HEK293 (cell line): ENCODE measurements at regions not wholly inside any gene's neighbourhood (a gene's known extent, or its start where the extent isn't known, plus 50 kb on each side); places are given as distances from the start of the nearest gene placed in this dataset.

Source experiments
- CTCF ChIA-PET: fragments of 350-600 bp; formaldehyde crosslinking; extraction: SDS; loops from one replicate; lab custom pipeline; 2021; ENCODE audit warnings: antibody characterized with exemption; lab: Yijun Ruan, JAX
- POLR2A ChIA-PET: fragments of 300-600 bp; formaldehyde crosslinking; extraction: SDS; loops from one replicate; lab custom pipeline; 2020; ENCODE audit warnings: antibody characterized with exemption, inconsistent platforms; lab: Yijun Ruan, JAX
- H3K27ac ChIP-seq: fragments of 200-500 bp; sonication (Bioruptor generic); 2 replicates; pipeline ENCODE4 v1.5.1; 2014; ENCODE audit warnings: low read depth, low read length, control low read depth, inconsistent platforms; ENCODE audit errors: extremely low read depth
- H3K36me3 ChIP-seq, 2 experiments: fragments of 200-500 bp in 1 of 2; sonication (Bioruptor generic) in 1 of 2; 1 replicate in 1 of 2; 2 replicates in 1 of 2; pipeline ENCODE4 v1.5.1; 2014 to 2017; ENCODE audit warnings: inconsistent platforms in 2 of 2, low read length in 2 of 2; ENCODE audit not compliant: control insufficient read depth in 2 of 2, insufficient read depth in 1 of 2
- H3K4me1 ChIP-seq: fragments of 200-500 bp; sonication (Bioruptor generic); 2 replicates; pipeline ENCODE4 v1.5.1; 2014; ENCODE audit warnings: mild to moderate bottlenecking, low read length, inconsistent platforms; ENCODE audit not compliant: control insufficient read depth, insufficient read depth
- H3K4me3 ChIP-seq: 2 replicates; pipeline ENCODE4 v1.5.1; 2011; ENCODE audit warnings: low read depth, mild to moderate bottlenecking, control low read depth, low read length, moderate library complexity
- H3K9me3 ChIP-seq: fragments of 200-500 bp; sonication (Bioruptor generic); 2 replicates; pipeline ENCODE4 v1.5.1; 2014; ENCODE audit warnings: low read depth, low read length, inconsistent platforms; ENCODE audit not compliant: control insufficient read depth, insufficient read depth
- KLF8 ChIP-seq: fragments of 450-650 bp; formaldehyde crosslinking; IDR thresholded peaks from 2 replicates; pipeline ENCODE4 v1.5.1; 2016; ENCODE audit warnings: missing biosample characterization, missing genetic modification characterization
- PRDM1 ChIP-seq: fragments of 450-650 bp; formaldehyde crosslinking; IDR thresholded peaks from 2 replicates; pipeline ENCODE4; 2016; ENCODE audit warnings: missing biosample characterization, missing genetic modification characterization
- SETDB1 ChIP-seq: IDR thresholded peaks from one replicate; pipeline ENCODE4 v1.6.1; 2017; ENCODE audit warnings: mild to moderate bottlenecking, low read length, moderate library complexity, mixed read lengths; ENCODE audit not compliant: insufficient read length
- ZBTB1 ChIP-seq: fragments of 450-650 bp; formaldehyde crosslinking; IDR thresholded peaks from 2 replicates; pipeline ENCODE4 v1.5.1; 2016; ENCODE audit warnings: missing biosample characterization, missing genetic modification characterization
- ZNF211 ChIP-seq: fragments of 450-650 bp; formaldehyde crosslinking; IDR thresholded peaks from 2 replicates; pipeline ENCODE4 v1.5.1; 2016; ENCODE audit warnings: low read depth, missing biosample characterization, missing genetic modification characterization
- ZNF221 ChIP-seq: fragments of 450-650 bp; formaldehyde crosslinking; IDR thresholded peaks from 2 replicates; pipeline ENCODE4 v1.5.1; 2017; ENCODE audit warnings: missing biosample characterization, missing genetic modification characterization, borderline replicate concordance
- ZNF311 ChIP-seq: fragments of 450-650 bp; formaldehyde crosslinking; IDR thresholded peaks from 2 replicates; pipeline ENCODE4 v1.5.1; 2017; ENCODE audit warnings: missing biosample characterization, missing genetic modification characterization, borderline replicate concordance
- ZNF324 ChIP-seq: fragments of 450-650 bp; formaldehyde crosslinking; IDR thresholded peaks from 2 replicates; pipeline ENCODE4 v1.5.1; 2016; ENCODE audit warnings: missing biosample characterization, missing genetic modification characterization
- ZNF341 ChIP-seq: fragments of 450-650 bp; formaldehyde crosslinking; IDR thresholded peaks from 2 replicates; pipeline ENCODE4; 2016; ENCODE audit warnings: low read depth, missing biosample characterization, missing genetic modification characterization
- ZNF423 ChIP-seq: fragments of 450-650 bp; formaldehyde crosslinking; IDR thresholded peaks from 2 replicates; pipeline ENCODE4 v1.5.1; 2016; ENCODE audit warnings: missing biosample characterization, missing genetic modification characterization
- ZNF48 ChIP-seq: fragments of 450-650 bp; formaldehyde crosslinking; IDR thresholded peaks from 2 replicates; pipeline ENCODE4 v1.5.1; 2016; ENCODE audit warnings: missing biosample characterization, missing genetic modification characterization
- ZNF555 ChIP-seq: fragments of 450-650 bp; formaldehyde crosslinking; conservative IDR thresholded peaks from 2 replicates; pipeline ENCODE4 v1.5.1; 2017; ENCODE audit warnings: missing biosample characterization, mild to moderate bottlenecking, missing genetic modification characterization, inconsistent platforms
- ZNF596 ChIP-seq: fragments of 450-650 bp; IDR thresholded peaks from 2 replicates; pipeline ENCODE4 v1.5.0; 2018; ENCODE audit warnings: missing biosample characterization, mild to moderate bottlenecking, missing genetic modification characterization, moderate library complexity
- ZNF623 ChIP-seq: fragments of 450-650 bp; formaldehyde crosslinking; IDR thresholded peaks from 2 replicates; pipeline ENCODE4 v1.5.1; 2016; ENCODE audit warnings: missing biosample characterization, missing genetic modification characterization
- ZNF670 ChIP-seq: fragments of 450-650 bp; formaldehyde crosslinking; IDR thresholded peaks from 2 replicates; pipeline ENCODE4 v1.5.1; 2016; ENCODE audit warnings: missing biosample characterization, missing genetic modification characterization, low read depth
- ZNF776 ChIP-seq: fragments of 450-650 bp; formaldehyde crosslinking; IDR thresholded peaks from 2 replicates; pipeline ENCODE4 v1.5.0; 2017; ENCODE audit warnings: missing biosample characterization, missing genetic modification characterization, borderline replicate concordance
- TF ChIP-seq, protein P1 (sequence below): fragments of 450-650 bp; formaldehyde crosslinking; IDR thresholded peaks from 2 replicates; pipeline ENCODE4 v1.5.1; 2017; ENCODE audit warnings: missing biosample characterization, missing genetic modification characterization
- TF ChIP-seq, protein P2 (sequence below): fragments of 450-650 bp; formaldehyde crosslinking; conservative IDR thresholded peaks from 2 replicates; pipeline ENCODE4 v1.5.1; 2016; ENCODE audit warnings: low read depth, missing biosample characterization, missing genetic modification characterization
- TF ChIP-seq, protein P3 (sequence below): fragments of 450-650 bp; formaldehyde crosslinking; IDR thresholded peaks from 2 replicates; pipeline ENCODE4; 2016; ENCODE audit warnings: missing biosample characterization, missing genetic modification characterization
- TF ChIP-seq, protein P4 (sequence below): fragments of 450-650 bp; formaldehyde crosslinking; IDR thresholded peaks from 2 replicates; pipeline ENCODE4 v1.5.1; 2016; ENCODE audit warnings: missing biosample characterization, missing genetic modification characterization

DNA sequence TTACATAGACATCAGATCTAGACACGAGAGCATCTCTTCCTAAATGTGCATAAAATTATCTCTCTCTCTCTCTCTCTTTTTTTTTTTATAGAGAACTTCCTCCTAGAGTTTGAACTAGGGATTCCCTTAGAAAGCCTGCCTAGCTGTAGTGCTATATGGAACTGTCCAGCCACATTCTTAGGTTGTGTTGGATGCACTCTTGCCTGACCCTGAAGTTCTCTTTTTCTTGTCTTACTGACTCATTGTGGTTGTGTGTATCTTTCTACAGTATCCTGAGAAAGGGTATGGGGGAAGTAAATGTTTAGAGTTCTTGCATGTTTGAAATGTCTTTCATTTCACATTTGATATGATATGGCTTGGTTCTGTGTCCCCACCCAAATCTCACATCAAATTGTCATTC, 368.2 kb downstream of the CDH2 start (continued):
- TF ChIP-seq, protein P1, sequence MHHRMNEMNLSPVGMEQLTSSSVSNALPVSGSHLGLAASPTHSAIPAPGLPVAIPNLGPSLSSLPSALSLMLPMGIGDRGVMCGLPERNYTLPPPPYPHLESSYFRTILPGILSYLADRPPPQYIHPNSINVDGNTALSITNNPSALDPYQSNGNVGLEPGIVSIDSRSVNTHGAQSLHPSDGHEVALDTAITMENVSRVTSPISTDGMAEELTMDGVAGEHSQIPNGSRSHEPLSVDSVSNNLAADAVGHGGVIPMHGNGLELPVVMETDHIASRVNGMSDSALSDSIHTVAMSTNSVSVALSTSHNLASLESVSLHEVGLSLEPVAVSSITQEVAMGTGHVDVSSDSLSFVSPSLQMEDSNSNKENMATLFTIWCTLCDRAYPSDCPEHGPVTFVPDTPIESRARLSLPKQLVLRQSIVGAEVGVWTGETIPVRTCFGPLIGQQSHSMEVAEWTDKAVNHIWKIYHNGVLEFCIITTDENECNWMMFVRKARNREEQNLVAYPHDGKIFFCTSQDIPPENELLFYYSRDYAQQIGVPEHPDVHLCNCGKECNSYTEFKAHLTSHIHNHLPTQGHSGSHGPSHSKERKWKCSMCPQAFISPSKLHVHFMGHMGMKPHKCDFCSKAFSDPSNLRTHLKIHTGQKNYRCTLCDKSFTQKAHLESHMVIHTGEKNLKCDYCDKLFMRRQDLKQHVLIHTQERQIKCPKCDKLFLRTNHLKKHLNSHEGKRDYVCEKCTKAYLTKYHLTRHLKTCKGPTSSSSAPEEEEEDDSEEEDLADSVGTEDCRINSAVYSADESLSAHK (tag by site-specific recombination), result no peak
- TF ChIP-seq ZNF311 (tag by site-specific recombination) (no peak), ZBTB1 (tag by site-specific recombination) (no peak)

DNA sequence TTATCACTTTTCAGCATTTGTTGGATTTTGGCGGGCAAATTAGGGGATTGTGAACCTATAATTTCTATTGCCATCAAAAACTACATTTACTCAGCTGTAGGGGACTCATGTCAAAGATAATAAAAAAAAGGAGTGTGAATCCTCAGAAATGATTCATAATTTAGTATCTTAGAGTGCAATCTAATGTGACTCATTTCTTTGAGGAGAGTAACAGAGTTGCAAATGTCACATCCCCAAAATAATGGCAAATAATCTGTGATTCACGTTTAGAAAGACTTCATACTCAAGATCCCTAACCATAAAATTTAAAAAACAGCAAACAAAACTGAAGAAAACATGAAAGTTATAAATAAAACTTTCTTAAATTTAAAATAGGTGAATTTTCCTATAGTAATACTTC, 373.0 kb downstream of the CDH2 start:
- POLR2A ChIA-PET, result no interaction called here

More for the DNA sequence above, 373.0 kb downstream of the CDH2 start:
- H3K4me1 ChIP-seq, result no peaks in the 10 kb centered on the region
- TF ChIP-seq, protein P2, sequence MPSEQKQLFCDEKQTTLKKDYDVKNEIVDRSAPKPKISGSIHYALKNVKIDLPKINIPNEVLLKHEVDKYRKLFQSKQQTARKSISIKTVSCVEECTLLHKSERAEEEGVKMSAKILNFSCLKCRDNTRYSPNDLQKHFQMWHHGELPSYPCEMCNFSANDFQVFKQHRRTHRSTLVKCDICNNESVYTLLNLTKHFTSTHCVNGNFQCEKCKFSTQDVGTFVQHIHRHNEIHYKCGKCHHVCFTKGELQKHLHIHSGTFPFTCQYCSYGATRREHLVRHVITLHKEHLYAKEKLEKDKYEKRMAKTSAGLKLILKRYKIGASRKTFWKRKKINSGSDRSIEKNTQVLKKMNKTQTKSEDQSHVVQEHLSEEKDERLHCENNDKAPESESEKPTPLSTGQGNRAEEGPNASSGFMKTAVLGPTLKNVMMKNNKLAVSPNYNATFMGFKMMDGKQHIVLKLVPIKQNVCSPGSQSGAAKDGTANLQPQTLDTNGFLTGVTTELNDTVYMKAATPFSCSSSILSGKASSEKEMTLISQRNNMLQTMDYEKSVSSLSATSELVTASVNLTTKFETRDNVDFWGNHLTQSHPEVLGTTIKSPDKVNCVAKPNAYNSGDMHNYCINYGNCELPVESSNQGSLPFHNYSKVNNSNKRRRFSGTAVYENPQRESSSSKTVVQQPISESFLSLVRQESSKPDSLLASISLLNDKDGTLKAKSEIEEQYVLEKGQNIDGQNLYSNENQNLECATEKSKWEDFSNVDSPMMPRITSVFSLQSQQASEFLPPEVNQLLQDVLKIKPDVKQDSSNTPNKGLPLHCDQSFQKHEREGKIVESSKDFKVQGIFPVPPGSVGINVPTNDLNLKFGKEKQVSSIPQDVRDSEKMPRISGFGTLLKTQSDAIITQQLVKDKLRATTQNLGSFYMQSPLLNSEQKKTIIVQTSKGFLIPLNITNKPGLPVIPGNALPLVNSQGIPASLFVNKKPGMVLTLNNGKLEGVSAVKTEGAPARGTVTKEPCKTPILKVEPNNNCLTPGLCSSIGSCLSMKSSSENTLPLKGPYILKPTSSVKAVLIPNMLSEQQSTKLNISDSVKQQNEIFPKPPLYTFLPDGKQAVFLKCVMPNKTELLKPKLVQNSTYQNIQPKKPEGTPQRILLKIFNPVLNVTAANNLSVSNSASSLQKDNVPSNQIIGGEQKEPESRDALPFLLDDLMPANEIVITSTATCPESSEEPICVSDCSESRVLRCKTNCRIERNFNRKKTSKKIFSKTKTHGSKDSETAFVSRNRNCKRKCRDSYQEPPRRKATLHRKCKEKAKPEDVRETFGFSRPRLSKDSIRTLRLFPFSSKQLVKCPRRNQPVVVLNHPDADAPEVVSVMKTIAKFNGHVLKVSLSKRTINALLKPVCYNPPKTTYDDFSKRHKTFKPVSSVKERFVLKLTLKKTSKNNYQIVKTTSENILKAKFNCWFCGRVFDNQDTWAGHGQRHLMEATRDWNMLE, result no peak
- TF ChIP-seq KLF8 (tag by site-specific recombination) (no peak), ZNF555 (tag by site-specific recombination) (no peak), ZNF596 (tag by site-specific recombination) (no peak), ZNF670 (tag by site-specific recombination) (no peak), ZNF776 (tag by site-specific recombination) (no peak), PRDM1 (tag by site-specific recombination) (no peak), ZNF623 (tag by site-specific recombination) (no peak), SETDB1 (no peak), ZNF341 (no peak), ZNF324 (tag by site-specific recombination) (no peak), ZNF423 (no peak), ZNF48 (tag by site-specific recombination) (no peak), ZNF211 (tag by site-specific recombination) (no peak), ZNF221 (no peak)
- TF ChIP-seq, protein P3, sequence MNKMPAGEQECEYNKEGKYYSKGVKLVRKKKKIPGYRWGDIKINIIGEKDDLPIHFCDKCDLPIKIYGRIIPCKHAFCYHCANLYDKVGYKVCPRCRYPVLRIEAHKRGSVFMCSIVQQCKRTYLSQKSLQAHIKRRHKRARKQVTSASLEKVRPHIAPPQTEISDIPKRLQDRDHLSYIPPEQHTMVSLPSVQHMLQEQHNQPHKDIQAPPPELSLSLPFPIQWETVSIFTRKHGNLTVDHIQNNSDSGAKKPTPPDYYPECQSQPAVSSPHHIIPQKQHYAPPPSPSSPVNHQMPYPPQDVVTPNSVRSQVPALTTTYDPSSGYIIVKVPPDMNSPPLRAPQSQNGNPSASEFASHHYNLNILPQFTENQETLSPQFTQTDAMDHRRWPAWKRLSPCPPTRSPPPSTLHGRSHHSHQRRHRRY (tag by site-specific recombination), result no peak
- TF ChIP-seq, protein P4, sequence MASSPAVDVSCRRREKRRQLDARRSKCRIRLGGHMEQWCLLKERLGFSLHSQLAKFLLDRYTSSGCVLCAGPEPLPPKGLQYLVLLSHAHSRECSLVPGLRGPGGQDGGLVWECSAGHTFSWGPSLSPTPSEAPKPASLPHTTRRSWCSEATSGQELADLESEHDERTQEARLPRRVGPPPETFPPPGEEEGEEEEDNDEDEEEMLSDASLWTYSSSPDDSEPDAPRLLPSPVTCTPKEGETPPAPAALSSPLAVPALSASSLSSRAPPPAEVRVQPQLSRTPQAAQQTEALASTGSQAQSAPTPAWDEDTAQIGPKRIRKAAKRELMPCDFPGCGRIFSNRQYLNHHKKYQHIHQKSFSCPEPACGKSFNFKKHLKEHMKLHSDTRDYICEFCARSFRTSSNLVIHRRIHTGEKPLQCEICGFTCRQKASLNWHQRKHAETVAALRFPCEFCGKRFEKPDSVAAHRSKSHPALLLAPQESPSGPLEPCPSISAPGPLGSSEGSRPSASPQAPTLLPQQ (tag by site-specific recombination), result no peak
- H3K9me3 ChIP-seq, result no peaks in the 10 kb centered on the region
- no peak overlapping the region for H3K27ac ChIP-seq
- H3K4me3 ChIP-seq, result no peak overlapping the region
- CTCF ChIA-PET, result no interaction called here
- no peaks in the 10 kb centered on the region for H3K36me3 ChIP-seq
